ENCODE measurements at regions not wholly inside any gene's neighbourhood (a gene's known extent, or its start where the extent isn't known, plus 50 kb on each side); places are given as distances from the start of the nearest gene placed in this dataset.

- no peak for TF ChIP-seq CTCF (IDR thresholded peaks at IDR 0.05 in 8 of 11, conservative IDR thresholded peaks at IDR 0.05 in 3 of 11)
- no peak for TF ChIP-seq POLR2A (IDR thresholded peaks at IDR 0.05)
- TF ChIP-seq POLR2AphosphoS5 (IDR thresholded peaks at IDR 0.05) = no peak
These were observed 137.4 kb upstream of the ABCA1 start for GRCh38 chr9:105065098-105066088.
